ENCODE measurements at regions not wholly inside any gene's neighbourhood (a gene's known extent, or its start where the extent isn't known, plus 50 kb on each side); places are given as distances from the start of the nearest gene placed in this dataset.

GRCh38 chrY:7326296-7327246, 415.0 kb upstream of the AMELY start:
- Histone ChIP-seq H3K9me3 (ENCODE audit: low read length) (no peaks in the 10 kb centered on the region), H2AFZ (ENCODE audit: low read depth, low read length) (no peak overlapping the region), H3K4me2 (ENCODE audit: low read length) (no peak overlapping the region), H3K27me3 (ENCODE audit: insufficient read depth, low read depth, low read length) (no peaks in the 10 kb centered on the region), H3K36me3 (ENCODE audit: insufficient read depth, low read length) (no peaks in the 10 kb centered on the region), H3K9ac (ENCODE audit: low read length) (no peak overlapping the region), H3K27ac (ENCODE audit: low read length) (no peak overlapping the region), H3K79me2 (replicated peaks; ENCODE audit: insufficient read depth, low read length) (no peaks in the 10 kb centered on the region), H3K9me2 (ENCODE audit: insufficient read depth, low read length) (no peaks in the 10 kb centered on the region), H3K4me3 (ENCODE audit: low read length) (no peak overlapping the region), H4K20me1 (ENCODE audit: insufficient read depth) (no peaks in the 10 kb centered on the region), H3F3A (ENCODE audit: insufficient read depth, low read length, poor library complexity, severe bottlenecking) (no peaks in the 10 kb centered on the region)
- no peak for TF ChIP-seq POLR2AphosphoS5 (IDR thresholded peaks at IDR 0.05)
- TF ChIP-seq MXI1 (conservative IDR thresholded peaks at IDR 0.05; ENCODE audit: poor library complexity, severe bottlenecking), result no peak
- TF ChIP-seq EZH2 (IDR thresholded peaks at IDR 0.05; ENCODE audit: borderline replicate concordance, insufficient read depth, low read length, poor library complexity, severe bottlenecking), result no peak
- TF ChIP-seq TAF1 (IDR thresholded peaks at IDR 0.05; ENCODE audit: low read depth), result no peak
- no peak for TF ChIP-seq EP300 (conservative IDR thresholded peaks at IDR 0.05; ENCODE audit: poor library complexity, severe bottlenecking)
- TF ChIP-seq CTCF (IDR thresholded peaks at IDR 0.05; ENCODE audit: poor library complexity, severe bottlenecking), result no peak
- no peak for TF ChIP-seq RAD21 (conservative IDR thresholded peaks at IDR 0.05)
- TF ChIP-seq REST (IDR thresholded peaks at IDR 0.05; ENCODE audit: borderline replicate concordance), result no peak
- no peak for TF ChIP-seq SMC3 (conservative IDR thresholded peaks at IDR 0.05; ENCODE audit: poor library complexity)

GRCh38 chrY:7325531-7325930, 414.0 kb upstream of the AMELY start:
- Histone ChIP-seq H3K4me3 (ENCODE audit: low read length) (no peak overlapping the region), H3K79me2 (replicated peaks; ENCODE audit: insufficient read depth, low read length) (no peaks in the 10 kb centered on the region), H4K20me1 (ENCODE audit: insufficient read depth) (no peaks in the 10 kb centered on the region), H3K9me3 (ENCODE audit: low read length) (no peaks in the 10 kb centered on the region), H3F3A (ENCODE audit: insufficient read depth, low read length, poor library complexity, severe bottlenecking) (no peaks in the 10 kb centered on the region), H2AFZ (ENCODE audit: low read depth, low read length) (no peak overlapping the region), H3K9ac (ENCODE audit: low read length) (no peak overlapping the region), H3K4me2 (ENCODE audit: low read length) (no peak overlapping the region), H3K27ac (ENCODE audit: low read length) (no peak overlapping the region), H3K9me2 (ENCODE audit: insufficient read depth, low read length) (no peaks in the 10 kb centered on the region), H3K36me3 (ENCODE audit: insufficient read depth, low read length) (no peaks in the 10 kb centered on the region), H3K27me3 (ENCODE audit: insufficient read depth, low read depth, low read length) (no peaks in the 10 kb centered on the region)
- TF ChIP-seq EP300 (conservative IDR thresholded peaks at IDR 0.05; ENCODE audit: poor library complexity, severe bottlenecking) (no peak), TAF1 (IDR thresholded peaks at IDR 0.05; ENCODE audit: low read depth) (no peak), SMC3 (conservative IDR thresholded peaks at IDR 0.05; ENCODE audit: poor library complexity) (no peak), REST (IDR thresholded peaks at IDR 0.05; ENCODE audit: borderline replicate concordance) (no peak), POLR2AphosphoS5 (IDR thresholded peaks at IDR 0.05) (no peak), EZH2 (IDR thresholded peaks at IDR 0.05; ENCODE audit: borderline replicate concordance, insufficient read depth, low read length, poor library complexity, severe bottlenecking) (no peak), CTCF (IDR thresholded peaks at IDR 0.05; ENCODE audit: poor library complexity, severe bottlenecking) (no peak), RAD21 (conservative IDR thresholded peaks at IDR 0.05) (no peak), MXI1 (conservative IDR thresholded peaks at IDR 0.05; ENCODE audit: poor library complexity, severe bottlenecking) (no peak)
